ENCODE measurements at regions not wholly inside any gene's neighbourhood (a gene's known extent, or its start where the extent isn't known, plus 50 kb on each side); places are given as distances from the start of the nearest gene placed in this dataset.
"Not testable (repeated sequence)": the region's sequence is repeated elsewhere in the genome, so short reads cannot be mapped to it uniquely, and the experiment has no call there.

- in situ Hi-C loops (cut with HindIII; ENCODE audit: low sequenced_read_pairs) = no loop called here
- no peak for DNase-seq (ENCODE audit: low spot score)
Observed at GRCh38 chr6:140486450-140487361, 1112.3 kb upstream of the CITED2 start.

- DNase-seq (ENCODE audit: low spot score) = no peak
- in situ Hi-C loops (cut with HindIII; ENCODE audit: low sequenced_read_pairs) = no loop called here
Observed at GRCh38 chr6:140485740-140486449, 1111.4 kb upstream of the CITED2 start.

GRCh38 chr6:140480852-140481251 is 1106.4 kb upstream of the CITED2 start:
- no peak for DNase-seq (ENCODE audit: low spot score)
- in situ Hi-C loops (cut with HindIII; ENCODE audit: low sequenced_read_pairs) = no loop called here

- no peak for DNase-seq (ENCODE audit: low spot score)
- in situ Hi-C loops (cut with HindIII; ENCODE audit: low sequenced_read_pairs) = no loop called here
Observed at GRCh38 chr6:140478631-140479030, 1104.2 kb upstream of the CITED2 start.

GRCh38 chr6:140475086-140475485 is 1100.6 kb upstream of the CITED2 start:
- in situ Hi-C loops (cut with HindIII; ENCODE audit: low sequenced_read_pairs) = no loop called here
- no peak for DNase-seq (ENCODE audit: low spot score)

GRCh38 chr6:140464720-140465119 is 1090.3 kb upstream of the CITED2 start:
- in situ Hi-C loops (cut with HindIII; ENCODE audit: low sequenced_read_pairs) = no loop called here
- no peak for DNase-seq (ENCODE audit: low spot score)

GRCh38 chr6:140463312-140463710 is 1088.9 kb upstream of the CITED2 start:
- in situ Hi-C loops (cut with HindIII; ENCODE audit: low sequenced_read_pairs) = no loop called here
- no peak for DNase-seq (ENCODE audit: low spot score)

GRCh38 chr6:140462453-140463311 is 1088.2 kb upstream of the CITED2 start:
- in situ Hi-C loops (cut with HindIII; ENCODE audit: low sequenced_read_pairs) = no loop called here

GRCh38 chr6:140462076-140462452 is 1087.6 kb upstream of the CITED2 start:
- in situ Hi-C loops (cut with HindIII; ENCODE audit: low sequenced_read_pairs) = no loop called here
- no peak for DNase-seq (ENCODE audit: low spot score)

More at GRCh38 chr6:140462453-140463311, 1088.2 kb upstream of the CITED2 start:
- DNase-seq (ENCODE audit: low spot score) = no peak

- no peak for DNase-seq (ENCODE audit: low spot score)
- in situ Hi-C loops (cut with HindIII; ENCODE audit: low sequenced_read_pairs) = no loop called here
Observed at GRCh38 chr6:140460267-140460666, 1085.8 kb upstream of the CITED2 start.

GRCh38 chr6:140459209-140459608 is 1084.8 kb upstream of the CITED2 start:
- in situ Hi-C loops (cut with HindIII; ENCODE audit: low sequenced_read_pairs) = no loop called here
- no peak for DNase-seq (ENCODE audit: low spot score)

GRCh38 chr6:140446241-140446640 is 1071.8 kb upstream of the CITED2 start:
- in situ Hi-C loops (cut with HindIII; ENCODE audit: low sequenced_read_pairs) = no loop called here
- no peak for DNase-seq (ENCODE audit: low spot score)

GRCh38 chr6:140445474-140446004 is 1071.1 kb upstream of the CITED2 start:
- in situ Hi-C loops (cut with HindIII; ENCODE audit: low sequenced_read_pairs) = no loop called here
- no peak for DNase-seq (ENCODE audit: low spot score)

GRCh38 chr6:140443112-140443511 is 1068.7 kb upstream of the CITED2 start:
- in situ Hi-C loops (cut with HindIII; ENCODE audit: low sequenced_read_pairs); DNase-seq (ENCODE audit: low spot score): not testable (repeated sequence)

- in situ Hi-C loops (cut with HindIII; ENCODE audit: low sequenced_read_pairs) = no loop called here
- DNase-seq (ENCODE audit: low spot score) = peak; percentile 65
Observed at GRCh38 chr6:140441256-140441655, 1066.8 kb upstream of the CITED2 start.

- in situ Hi-C loops (cut with HindIII; ENCODE audit: low sequenced_read_pairs) = no loop called here
- DNase-seq (ENCODE audit: low spot score) = no peak
Observed at GRCh38 chr6:140440223-140440835, 1065.9 kb upstream of the CITED2 start.

- no peak for DNase-seq (ENCODE audit: low spot score)
- in situ Hi-C loops (cut with HindIII; ENCODE audit: low sequenced_read_pairs) = no loop called here
Observed at GRCh38 chr6:140438346-140438735, 1063.9 kb upstream of the CITED2 start.

GRCh38 chr6:140437619-140438345 is 1063.3 kb upstream of the CITED2 start:
- DNase-seq (ENCODE audit: low spot score) = no peak
- in situ Hi-C loops (cut with HindIII; ENCODE audit: low sequenced_read_pairs) = no loop called here
